BE2C (cell line): ENCODE measurements at regions not wholly inside any gene's neighbourhood (a gene's known extent, or its start where the extent isn't known, plus 50 kb on each side); places are given as distances from the start of the nearest gene placed in this dataset.

Experiments
- DNase-seq: peaks from one replicate; pipeline ENCODE4 v3.0.0-alpha.2; 2020
- H3K27me3 ChIP-seq: fragments of 250-450 bp; sonication (Bioruptor Pico); 2 replicates; pipeline ENCODE4 v1.5.1; 2020; ENCODE audit warnings: mild to moderate bottlenecking
- H3K36me3 ChIP-seq: fragments of 250-450 bp; sonication (Bioruptor Pico); 2 replicates; pipeline ENCODE4 v1.5.1; 2020; ENCODE audit warnings: mild to moderate bottlenecking
- H3K4me1 ChIP-seq: fragments of 250-450 bp; sonication (Bioruptor Pico); 2 replicates; pipeline ENCODE4 v1.5.1; 2020
- H3K4me3 ChIP-seq: 2 replicates; pipeline ENCODE4 v1.5.1; 2011; ENCODE audit warnings: low read depth, low read length
- H3K9me3 ChIP-seq: fragments of 250-450 bp; sonication (Bioruptor Pico); 2 replicates; pipeline ENCODE4 v1.5.1; 2020
- TF ChIP-seq, protein P1 (sequence below): IDR thresholded peaks from 2 replicates; pipeline ENCODE4 v1.5.1; 2012; ENCODE audit warnings: mild to moderate bottlenecking, low read depth, low read length

DNA sequence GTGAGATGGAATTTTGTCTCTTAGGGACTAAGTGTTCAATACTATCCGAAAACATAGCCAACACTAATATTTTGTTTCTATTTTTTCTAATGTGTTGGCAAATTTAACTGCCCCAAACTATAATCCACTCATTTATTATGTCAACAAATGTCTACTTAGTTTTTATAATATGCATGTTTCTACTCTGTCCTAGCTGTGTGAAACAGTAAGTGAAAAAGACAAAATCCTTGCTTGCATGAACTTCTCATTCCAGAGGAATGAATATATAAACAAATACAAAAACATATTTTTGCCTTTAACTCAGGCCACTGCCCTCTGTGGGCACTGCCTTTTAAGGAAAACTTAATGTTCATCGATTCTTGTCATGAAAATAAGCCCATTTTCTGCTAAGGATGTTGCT is 1275.4 kb upstream of the CDH18 start:
- no peak for DNase-seq
- no peaks in the 10 kb centered on the region for H3K27me3 ChIP-seq
- H3K9me3 ChIP-seq: no peaks in the 10 kb centered on the region
- H3K4me1 ChIP-seq: no peaks in the 10 kb centered on the region
- H3K36me3 ChIP-seq: no peaks in the 10 kb centered on the region
- no peak overlapping the region for H3K4me3 ChIP-seq
- TF ChIP-seq, protein P1, sequence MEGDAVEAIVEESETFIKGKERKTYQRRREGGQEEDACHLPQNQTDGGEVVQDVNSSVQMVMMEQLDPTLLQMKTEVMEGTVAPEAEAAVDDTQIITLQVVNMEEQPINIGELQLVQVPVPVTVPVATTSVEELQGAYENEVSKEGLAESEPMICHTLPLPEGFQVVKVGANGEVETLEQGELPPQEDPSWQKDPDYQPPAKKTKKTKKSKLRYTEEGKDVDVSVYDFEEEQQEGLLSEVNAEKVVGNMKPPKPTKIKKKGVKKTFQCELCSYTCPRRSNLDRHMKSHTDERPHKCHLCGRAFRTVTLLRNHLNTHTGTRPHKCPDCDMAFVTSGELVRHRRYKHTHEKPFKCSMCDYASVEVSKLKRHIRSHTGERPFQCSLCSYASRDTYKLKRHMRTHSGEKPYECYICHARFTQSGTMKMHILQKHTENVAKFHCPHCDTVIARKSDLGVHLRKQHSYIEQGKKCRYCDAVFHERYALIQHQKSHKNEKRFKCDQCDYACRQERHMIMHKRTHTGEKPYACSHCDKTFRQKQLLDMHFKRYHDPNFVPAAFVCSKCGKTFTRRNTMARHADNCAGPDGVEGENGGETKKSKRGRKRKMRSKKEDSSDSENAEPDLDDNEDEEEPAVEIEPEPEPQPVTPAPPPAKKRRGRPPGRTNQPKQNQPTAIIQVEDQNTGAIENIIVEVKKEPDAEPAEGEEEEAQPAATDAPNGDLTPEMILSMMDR: no peak

DNA sequence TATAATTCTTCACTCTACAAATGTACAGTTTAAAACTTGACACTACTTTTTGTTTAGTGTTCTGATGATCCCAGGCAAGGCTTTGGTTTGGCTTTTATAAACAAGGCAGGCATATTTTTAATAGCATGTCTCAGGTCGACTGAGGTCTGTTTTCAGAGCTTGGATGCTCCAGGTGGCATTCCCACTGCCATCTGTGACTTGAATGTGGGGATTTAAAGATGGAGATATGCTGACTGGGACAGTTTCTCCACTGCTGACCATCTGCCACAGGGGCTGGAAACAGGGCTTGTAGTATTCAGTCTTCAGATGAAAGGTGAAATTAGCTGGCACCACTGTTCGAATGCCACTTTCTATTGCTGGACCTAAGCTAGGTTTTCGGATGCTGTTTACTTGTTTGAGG is 1266.2 kb upstream of the CDH18 start:
- H3K4me3 ChIP-seq: no peak overlapping the region
- no peaks in the 10 kb centered on the region for H3K36me3 ChIP-seq
- H3K9me3 ChIP-seq: no peaks in the 10 kb centered on the region
- TF ChIP-seq, protein P1: no peak
- DNase-seq: no peak
- H3K4me1 ChIP-seq: no peaks in the 10 kb centered on the region
- no peaks in the 10 kb centered on the region for H3K27me3 ChIP-seq

DNA sequence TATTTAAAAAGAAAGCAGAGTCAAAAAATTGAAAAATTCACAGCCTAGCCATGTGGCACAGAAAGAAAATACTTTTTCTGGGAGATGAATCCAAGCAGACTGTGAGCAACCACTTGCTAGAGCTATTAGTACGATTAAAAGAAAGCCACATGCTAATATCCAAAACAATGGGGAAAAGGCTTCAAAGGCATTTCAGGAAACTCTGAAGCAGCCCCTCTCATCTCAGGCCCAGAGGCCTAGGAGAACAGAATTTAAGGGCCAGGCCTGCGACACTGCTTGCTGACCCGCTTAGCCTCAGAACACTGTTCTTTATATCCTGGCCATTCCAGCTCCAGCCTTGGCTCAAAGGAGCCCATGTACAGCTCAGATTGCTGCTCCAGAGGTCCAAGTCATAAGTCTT is 1257.0 kb upstream of the CDH18 start:
- DNase-seq: no peak
- no peaks in the 10 kb centered on the region for H3K9me3 ChIP-seq
- no peaks in the 10 kb centered on the region for H3K36me3 ChIP-seq
- no peaks in the 10 kb centered on the region for H3K27me3 ChIP-seq
- TF ChIP-seq, protein P1: no peak
- no peaks in the 10 kb centered on the region for H3K4me1 ChIP-seq
- no peak overlapping the region for H3K4me3 ChIP-seq

DNA sequence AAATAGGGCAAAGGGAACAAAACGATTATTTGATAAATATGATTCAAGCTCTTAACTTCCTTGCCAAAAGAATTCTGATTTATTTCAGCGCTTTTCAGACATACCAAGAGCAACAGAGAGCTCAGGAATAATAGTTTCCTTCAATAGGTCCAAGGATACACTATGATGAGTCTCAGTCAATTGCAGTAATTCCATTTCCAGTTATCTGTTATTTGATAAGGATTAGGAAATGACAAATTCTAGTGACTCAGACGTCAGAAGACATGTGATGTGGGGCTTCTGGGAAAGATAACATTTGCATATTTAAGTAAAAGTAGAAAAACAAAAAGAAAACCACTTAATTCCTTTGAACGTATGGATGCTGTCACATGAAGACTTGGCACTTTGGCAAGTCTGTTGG is 1250.8 kb upstream of the CDH18 start:
- Histone ChIP-seq H3K4me1 (peaks cover 11% of the 10 kb centered on the region), H3K36me3 (no peaks in the 10 kb centered on the region), H3K4me3 (no peak overlapping the region), H3K9me3 (no peaks in the 10 kb centered on the region), H3K27me3 (no peaks in the 10 kb centered on the region)
- TF ChIP-seq, protein P1: no peak
- DNase-seq: no peak

DNA sequence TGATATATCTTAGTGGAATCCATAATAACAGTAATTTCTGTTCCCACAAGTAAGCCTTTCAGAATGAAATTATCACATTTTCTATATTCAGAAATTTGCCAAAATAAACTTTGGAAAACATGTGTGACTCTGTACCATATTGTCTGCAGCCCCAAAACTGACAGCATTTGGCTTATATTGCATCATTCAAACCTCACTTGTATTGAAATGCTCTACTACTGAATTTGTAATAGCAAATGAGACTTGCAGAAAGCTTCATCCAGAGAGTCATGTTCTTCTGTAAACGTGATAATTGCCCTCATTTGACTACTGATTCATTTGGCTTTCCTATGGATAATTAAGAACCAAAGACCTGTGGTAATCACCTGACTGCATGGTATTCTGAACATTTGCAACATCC is 1249.5 kb upstream of the CDH18 start:
- DNase-seq: no peak
- no peaks in the 10 kb centered on the region for H3K36me3 ChIP-seq
- H3K4me1 ChIP-seq: peaks cover 11% of the 10 kb centered on the region
- no peaks in the 10 kb centered on the region for H3K27me3 ChIP-seq
- no peak overlapping the region for H3K4me3 ChIP-seq
- H3K9me3 ChIP-seq: no peaks in the 10 kb centered on the region
- TF ChIP-seq, protein P1: no peak

DNA sequence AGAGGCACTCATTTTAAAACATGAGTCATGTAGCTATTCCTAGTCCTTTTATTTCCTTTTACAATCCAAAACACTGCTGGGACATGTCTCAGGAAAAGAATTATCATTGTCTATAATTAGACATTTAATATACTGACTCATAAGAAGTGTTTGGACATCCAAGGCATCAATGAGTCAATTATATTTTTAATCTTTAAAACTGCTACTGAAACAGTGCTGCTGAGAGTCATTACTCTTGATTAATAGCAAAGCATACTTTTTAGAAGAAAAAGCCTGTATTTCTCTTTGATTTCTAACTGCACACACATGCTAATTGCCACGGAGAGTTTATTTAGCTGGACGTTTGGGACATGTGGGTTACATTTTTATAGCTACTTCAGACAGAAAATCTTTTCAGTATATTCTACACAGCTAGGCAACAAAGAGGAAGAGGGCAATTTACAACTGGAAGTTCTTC is 1249.0 kb upstream of the CDH18 start:
- DNase-seq: no peak
- Histone ChIP-seq H3K9me3 (no peaks in the 10 kb centered on the region), H3K27me3 (no peaks in the 10 kb centered on the region), H3K4me1 (peaks cover 11% of the 10 kb centered on the region), H3K4me3 (no peak overlapping the region), H3K36me3 (no peaks in the 10 kb centered on the region)
- TF ChIP-seq, protein P1: no peak
